GM18517 (cell line): ENCODE measurements at regions not wholly inside any gene's neighbourhood (a gene's known extent, or its start where the extent isn't known, plus 50 kb on each side); places are given as distances from the start of the nearest gene placed in this dataset.
"Not testable (repeated sequence)": the region's sequence is repeated elsewhere in the genome, so short reads cannot be mapped to it uniquely, and the experiment has no call there.

Source experiments
- ATAC-seq: cut with Tn5 transposase; IDR thresholded peaks from one replicate; pipeline ENCODE4 v1.9.1; 2021; ENCODE audit warnings: mild to moderate bottlenecking, moderate library complexity; ENCODE audit not compliant: unreplicated experiment

GRCh38 chr13:50651922-50652321 is 191.6 kb downstream of the DLEU7 start:
- no peak for ATAC-seq

DNA sequence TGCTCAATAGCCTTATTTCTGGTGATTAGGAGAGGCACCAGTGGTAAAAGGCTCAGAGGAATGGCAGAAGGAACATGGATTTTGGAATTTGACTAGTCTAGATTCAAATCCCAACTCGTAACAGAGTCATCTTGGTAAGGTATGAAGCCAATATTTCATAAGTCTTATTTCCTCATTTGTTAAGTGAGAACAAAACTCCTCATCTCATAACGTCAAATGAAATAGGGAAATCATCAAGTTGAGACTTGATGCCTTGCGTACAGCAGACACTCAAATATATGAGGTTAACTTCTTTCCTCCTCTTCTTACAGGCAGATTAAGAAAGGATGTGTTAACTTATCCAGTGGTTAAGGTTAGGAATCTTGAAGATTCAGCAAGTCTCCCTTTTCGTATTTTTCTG is 189.2 kb downstream of the DLEU7 start:
- ATAC-seq: no peak

DNA sequence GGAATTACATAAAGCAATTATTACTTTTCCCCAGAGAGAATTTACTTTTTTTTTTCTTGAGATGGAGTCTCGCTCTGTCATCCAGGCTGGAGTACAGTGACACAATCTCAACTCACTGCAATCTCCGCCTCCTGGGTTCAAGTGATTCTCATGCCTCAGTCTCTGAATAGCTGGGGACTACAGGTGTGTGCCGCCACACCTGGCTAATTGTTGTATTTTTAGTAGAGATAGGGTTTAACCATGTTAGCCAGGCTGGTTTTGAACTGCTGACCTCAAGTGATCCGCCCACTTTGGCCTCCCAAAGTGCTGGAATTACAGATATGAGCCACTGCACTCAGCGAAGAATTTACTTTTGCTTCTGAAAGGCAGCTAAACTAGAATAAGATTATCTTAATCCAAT is 181.6 kb downstream of the DLEU7 start:
- ATAC-seq: not testable (repeated sequence)

DNA sequence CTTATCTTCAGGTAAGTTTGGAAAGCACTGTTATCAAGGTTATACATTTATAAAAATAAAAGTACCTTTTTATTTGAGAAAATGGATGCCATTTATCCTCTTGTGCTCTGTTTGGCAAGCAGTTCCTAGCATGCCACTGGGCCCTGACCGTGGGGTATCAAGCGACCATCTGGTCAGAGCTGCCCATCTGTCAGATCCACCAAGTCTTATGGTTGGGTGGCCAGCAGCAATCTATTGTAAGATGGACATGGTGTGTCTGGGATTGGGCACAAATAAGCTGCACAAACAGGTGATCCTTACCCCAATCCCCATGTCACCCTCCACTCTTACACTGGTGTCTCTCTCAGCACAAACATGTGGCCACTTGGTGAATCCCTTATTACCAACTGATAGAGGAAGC is 178.5 kb downstream of the DLEU7 start:
- no peak for ATAC-seq

DNA sequence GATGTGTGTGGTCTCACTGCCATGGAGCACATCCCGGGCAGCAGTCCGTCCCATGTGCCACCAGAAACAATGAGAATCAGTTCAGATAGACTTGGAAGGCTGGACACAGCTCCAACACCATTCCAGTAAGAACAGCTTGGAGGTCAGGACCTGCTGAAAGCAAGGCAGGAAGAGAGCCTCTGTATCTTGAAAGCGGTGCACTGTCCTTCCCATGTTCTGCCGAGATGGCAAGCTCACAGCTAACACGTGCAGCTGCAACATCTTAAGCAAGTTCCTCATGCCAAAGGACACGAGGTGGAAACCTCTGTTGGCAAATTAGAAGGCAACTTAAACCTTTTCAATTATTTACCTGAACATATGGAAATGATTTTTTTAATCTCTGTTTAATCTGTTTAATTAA is 175.4 kb downstream of the DLEU7 start:
- ATAC-seq: no peak

DNA sequence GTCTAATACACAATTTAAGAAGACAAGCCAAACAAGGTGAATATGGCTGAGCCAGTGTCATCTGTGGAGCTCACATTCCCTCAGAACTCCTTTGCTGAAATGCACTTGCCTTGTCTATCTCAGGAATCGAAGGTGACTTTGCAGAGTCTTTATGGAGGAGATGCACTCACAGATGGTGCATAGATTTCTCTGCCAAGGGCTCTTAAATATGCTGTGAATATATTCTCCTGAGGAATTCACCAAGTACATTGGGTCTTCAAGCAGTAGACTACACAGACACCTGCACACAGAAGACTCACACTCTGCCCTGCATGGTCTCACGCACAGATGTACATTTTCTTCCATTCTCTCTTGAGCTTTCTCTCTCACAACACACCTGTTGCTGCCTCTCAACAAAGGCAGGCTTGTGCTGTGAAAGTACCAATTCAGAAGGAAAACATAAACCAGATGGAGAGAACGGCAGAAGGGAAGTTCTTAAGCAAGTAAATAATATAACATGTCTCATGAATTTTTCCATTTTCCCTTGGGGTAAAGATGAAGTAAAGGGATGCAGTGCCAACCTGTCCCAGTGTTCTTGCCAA is 174.7 kb downstream of the DLEU7 start:
- no peak for ATAC-seq

GRCh38 chr13:50670272-50670671 is 173.2 kb downstream of the DLEU7 start:
- no peak for ATAC-seq

GRCh38 chr13:50670847-50671496 is 172.5 kb downstream of the DLEU7 start:
- no peak for ATAC-seq

- ATAC-seq: no peak
These were observed 172.0 kb downstream of the DLEU7 start for GRCh38 chr13:50671497-50671850.

DNA sequence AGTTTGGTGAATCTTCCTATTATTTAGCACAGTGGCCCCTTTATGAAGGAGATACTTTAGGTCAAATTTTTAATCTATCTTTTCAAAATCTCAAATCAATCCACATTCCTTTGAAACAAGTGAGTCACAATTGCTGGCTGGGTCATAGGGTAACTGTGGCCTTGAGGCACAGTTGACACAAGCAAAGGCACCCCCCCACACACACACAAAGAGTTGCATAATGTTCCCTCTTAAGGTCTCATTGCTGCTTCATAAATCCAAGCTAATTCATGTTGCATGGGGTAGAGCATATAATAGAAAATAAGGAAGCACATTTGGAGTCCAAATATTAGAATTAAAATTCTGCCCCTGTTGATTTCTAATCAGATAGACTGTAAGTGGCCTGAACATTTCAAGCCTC is 171.5 kb downstream of the DLEU7 start:
- no peak for ATAC-seq

- no peak for ATAC-seq
These were observed 167.8 kb downstream of the DLEU7 start for GRCh38 chr13:50675651-50676050.

- no peak for ATAC-seq
These were observed 166.9 kb downstream of the DLEU7 start for GRCh38 chr13:50676602-50677001.

GRCh38 chr13:50677258-50677657 is 166.2 kb downstream of the DLEU7 start:
- ATAC-seq: no peak

DNA sequence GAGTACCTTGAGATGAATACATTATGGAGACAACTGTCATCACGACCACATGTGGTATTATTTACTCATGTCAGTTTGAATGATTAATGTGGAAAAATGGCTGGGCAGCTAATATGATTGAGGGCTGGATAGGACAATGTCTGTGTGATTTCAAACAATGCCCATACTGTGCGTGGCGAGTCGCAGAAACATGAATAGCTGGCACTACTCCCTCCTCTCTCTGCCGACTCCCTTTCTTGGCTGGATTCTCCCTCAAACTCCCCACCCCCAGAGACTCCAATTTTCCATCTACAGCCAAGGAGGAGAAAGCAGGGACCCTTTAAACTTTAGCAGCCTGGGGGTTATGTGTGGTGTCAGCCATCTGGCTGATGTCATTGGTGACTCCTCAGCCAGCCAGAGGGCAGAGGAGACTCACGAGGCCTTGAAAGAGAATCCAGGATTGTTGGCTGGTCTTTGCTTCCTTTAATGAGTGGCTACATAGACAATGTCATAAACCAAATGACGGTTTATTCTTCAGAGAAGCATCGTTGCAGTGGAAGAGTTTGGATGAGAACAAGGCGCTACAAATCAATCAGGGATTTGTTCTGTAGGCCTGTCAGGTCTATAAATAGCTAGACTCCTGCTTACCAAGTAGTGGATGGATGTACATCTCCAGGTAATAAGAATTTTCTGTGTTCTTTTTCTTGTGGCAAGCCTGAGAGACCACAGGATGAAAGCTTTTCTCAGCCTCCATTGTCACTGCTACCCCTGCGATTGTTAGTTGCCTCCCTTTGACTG is 165.6 kb downstream of the DLEU7 start:
- ATAC-seq: no peak

- ATAC-seq: no peak
These were observed 164.9 kb downstream of the DLEU7 start for GRCh38 chr13:50678464-50679162.

GRCh38 chr13:50679321-50679720 is 164.2 kb downstream of the DLEU7 start:
- ATAC-seq: no peak

DNA sequence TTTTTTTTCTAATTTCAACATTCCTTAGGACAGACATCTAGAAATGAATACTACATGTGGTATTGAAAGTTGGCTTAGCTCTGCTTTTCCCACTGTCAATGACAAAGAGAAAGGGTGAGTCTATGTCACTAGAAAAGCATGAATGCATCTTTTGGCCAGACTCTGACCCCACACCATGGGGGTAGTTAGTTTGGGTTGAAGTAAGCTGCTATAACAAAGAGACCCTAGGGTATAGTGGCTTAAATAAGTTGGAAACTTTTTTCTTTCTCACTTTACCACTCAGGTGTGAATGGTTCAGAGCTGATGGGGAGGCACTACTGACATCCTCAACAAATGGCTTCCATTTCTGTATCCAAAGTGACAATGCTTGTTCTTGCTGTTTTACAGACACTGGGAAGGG is 161.5 kb downstream of the DLEU7 start:
- ATAC-seq: no peak

DNA sequence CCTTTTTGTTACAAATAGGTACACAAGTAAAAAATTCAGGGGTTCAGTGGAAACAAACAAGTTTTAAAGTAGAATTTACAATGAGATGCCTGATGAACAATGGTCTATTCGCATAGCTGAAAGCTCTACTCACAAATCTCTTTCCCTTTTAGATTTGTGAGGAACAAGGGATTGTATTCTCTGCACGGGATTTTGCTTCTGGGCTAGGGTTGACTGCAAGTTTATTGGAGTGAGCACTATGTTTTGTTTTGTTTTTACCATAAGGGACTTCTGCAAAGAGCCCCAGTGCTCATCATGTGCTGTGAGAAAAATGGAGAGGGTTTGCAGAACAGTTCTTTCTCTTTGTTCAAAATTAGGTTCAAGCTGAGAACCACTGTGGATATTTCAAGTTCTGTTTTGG is 160.5 kb downstream of the DLEU7 start:
- ATAC-seq: no peak

GRCh38 chr13:50684366-50684765 is 159.1 kb downstream of the DLEU7 start:
- ATAC-seq: no peak

- no peak for ATAC-seq
These were observed 158.0 kb downstream of the DLEU7 start for GRCh38 chr13:50685491-50685890.

DNA sequence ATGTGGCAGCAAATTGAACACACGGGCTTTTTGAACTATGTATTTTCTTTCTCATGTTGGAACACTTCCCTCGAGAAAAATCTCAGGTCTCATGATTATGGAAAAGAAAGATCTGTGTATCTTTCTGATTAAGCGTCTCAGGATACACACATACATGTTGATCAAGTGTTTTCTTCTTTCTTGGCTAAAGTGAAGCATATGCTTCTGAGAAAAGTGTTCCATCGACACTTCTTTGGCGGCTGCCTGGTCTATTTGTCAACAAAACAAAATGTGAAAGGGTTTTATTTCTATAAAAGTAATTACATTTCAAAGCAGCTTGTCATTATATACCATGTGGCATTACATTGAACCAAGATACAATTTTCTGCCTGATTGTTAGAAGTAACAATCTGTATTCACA is 157.5 kb downstream of the DLEU7 start:
- no peak for ATAC-seq

GRCh38 chr13:50686551-50686950 is 156.9 kb downstream of the DLEU7 start:
- no peak for ATAC-seq
